HepG2 (cell line): ENCODE measurements at regions not wholly inside any gene's neighbourhood (a gene's known extent, or its start where the extent isn't known, plus 50 kb on each side); places are given as distances from the start of the nearest gene placed in this dataset.

Source experiments
- ATAC-seq: fragments of 200-7000 bp; cut with Tn5 transposase; 3 replicates; pipeline ENCODE4 v1.9.1; 2020; ENCODE audit warnings: mild to moderate bottlenecking, moderate library complexity
- BruUV-seq: library from RNA; stranded (reverse); fragments of 400-500 nt; replicated peaks from 2 replicates; lab custom pipeline; 2021; lab: Mats Ljungman, UMichigan
- CTCF ChIA-PET: fragments of 300-600 bp; formaldehyde crosslinking; extraction: SDS; loops from one replicate; lab custom pipeline; 2021; ENCODE audit warnings: low total read pairs, inconsistent platforms, low intra/inter-chr PET ratio; lab: Yijun Ruan, JAX
- POLR2A ChIA-PET: fragments of 350-600 bp; sonication (Branson Sonifier 250); formaldehyde crosslinking; loops from one replicate; lab custom pipeline; 2020; ENCODE audit warnings: antibody characterized with exemption, inconsistent platforms; lab: Yijun Ruan, JAX
- DNase-seq: peaks from one replicate; pipeline ENCODE4 v3.0.0-alpha.2; 2015; ENCODE audit warnings: low spot score
- FAIRE-seq: peaks from 3 replicates; lab custom pipeline; 2011; peaks lifted over from hg19 to GRCh38; lab: Jason Lieb, UNC
- H2AFZ ChIP-seq: one replicate; pipeline ENCODE4 v1.6.1; 2011; ENCODE audit warnings: low read length, inconsistent platforms
- H3K27ac ChIP-seq: fragments of 300-600 bp; 3 replicates; pipeline ENCODE4 v1.8.0; 2011; ENCODE audit warnings: mixed run types, mild to moderate bottlenecking, mixed read lengths, low read length, inconsistent platforms; ENCODE audit not compliant: insufficient read depth; ENCODE audit errors: extremely low read length
- H3K27me3 ChIP-seq, 2 experiments: fragments of 200-600 bp in 1 of 2; 2 replicates in 1 of 2; 3 replicates in 1 of 2; pipeline versions ENCODE4 v1.6.0 to v1.8.0; 2011; ENCODE audit warnings: low read length in 2 of 2, mild to moderate bottlenecking in 2 of 2, moderate library complexity in 2 of 2, inconsistent platforms in 1 of 2; ENCODE audit not compliant: insufficient read depth in 2 of 2, control insufficient read depth in 1 of 2
- H3K36me3 ChIP-seq, 2 experiments: fragments of 200-600 bp in 1 of 2; replicated peaks in 1 of 2; 2 replicates in 1 of 2; 3 replicates in 1 of 2; pipeline versions ENCODE4 v1.5.1 to v1.8.0; 2011; ENCODE audit warnings: low read length in 2 of 2, inconsistent platforms in 1 of 2; ENCODE audit not compliant: insufficient read depth in 2 of 2, control insufficient read depth in 1 of 2
- H3K4me1 ChIP-seq: 2 replicates; pipeline ENCODE4 v1.5.1; 2012; ENCODE audit warnings: low read length, inconsistent platforms; ENCODE audit not compliant: insufficient read depth
- H3K4me2 ChIP-seq: 2 replicates; pipeline ENCODE4 v1.6.0; 2011; ENCODE audit warnings: low read depth, low read length, inconsistent platforms
- H3K4me3 ChIP-seq, 3 experiments: fragments of 200-600 bp in 1 of 3; sonication (generic), shearing (Covaris generic) in 1 of 3; replicated peaks in 1 of 3; 2 replicates each; pipeline ENCODE4 v1.5.1; 2011 to 2016; ENCODE audit warnings: low read length in 3 of 3, inconsistent platforms in 2 of 3, low read depth in 2 of 3, mild to moderate bottlenecking in 2 of 3, control low read depth in 1 of 3, mixed read lengths in 1 of 3; ENCODE audit not compliant: insufficient read depth in 1 of 3
- H3K79me2 ChIP-seq: one replicate; pipeline ENCODE4 v1.6.1; 2011; ENCODE audit warnings: low read length, inconsistent platforms; ENCODE audit not compliant: insufficient read depth
- H3K9ac ChIP-seq: 2 replicates; pipeline ENCODE4 v1.6.0; 2011; ENCODE audit warnings: mild to moderate bottlenecking, low read depth, low read length, inconsistent platforms; ENCODE audit not compliant: insufficient read depth
- H3K9me3 ChIP-seq: 2 replicates; pipeline ENCODE4 v1.5.1; 2012; ENCODE audit warnings: mild to moderate bottlenecking, low read length
- H4K20me1 ChIP-seq: 2 replicates; pipeline ENCODE4 v1.6.0; 2011; ENCODE audit warnings: inconsistent platforms, mild to moderate bottlenecking, low read length, moderate library complexity; ENCODE audit not compliant: insufficient read depth
- AGO2 ChIP-seq: fragments of 200-400 bp; formaldehyde crosslinking; optimal IDR thresholded peaks from 2 replicates; pipeline ENCODE3; 2017; ENCODE audit warnings: mild to moderate bottlenecking, low read depth, low read length, moderate library complexity
- EZH2 ChIP-seq: conservative IDR thresholded peaks from 2 replicates; pipeline ENCODE4 v1.6.1; 2012; ENCODE audit warnings: mild to moderate bottlenecking, low read depth, low read length, moderate library complexity
- HIVEP1 ChIP-seq: sonication (generic); formaldehyde crosslinking; IDR thresholded peaks from 2 replicates; pipeline ENCODE4 v1.4.0; 2020; ENCODE audit warnings: mild to moderate bottlenecking, missing genetic modification reagents
- HNRNPL ChIP-seq: fragments of 200-400 bp; formaldehyde crosslinking; IDR thresholded peaks from 2 replicates; pipeline ENCODE4 v1.6.1; 2017; ENCODE audit warnings: mild to moderate bottlenecking, low read depth, low read length
- NCOA5 ChIP-seq: sonication (generic); formaldehyde crosslinking; IDR thresholded peaks from 2 replicates; pipeline ENCODE4 v1.4.0; 2020; ENCODE audit warnings: missing genetic modification reagents
- PAWR ChIP-seq: sonication (generic); formaldehyde crosslinking; IDR thresholded peaks from 2 replicates; pipeline ENCODE4 v1.4.0; 2020; ENCODE audit warnings: missing genetic modification reagents, mild to moderate bottlenecking, borderline replicate concordance
- PLRG1 ChIP-seq: fragments of 450-650 bp; conservative IDR thresholded peaks from 2 replicates; pipeline ENCODE4 v1.6.1; 2016
- RCOR2 ChIP-seq: IDR thresholded peaks from 2 replicates; pipeline ENCODE4 v1.6.1; 2016; ENCODE audit warnings: missing biosample characterization, missing genetic modification reagents
- SETDB1 ChIP-seq: sonication (generic); formaldehyde crosslinking; IDR thresholded peaks from 2 replicates; pipeline ENCODE4 v1.5.1; 2020; ENCODE audit warnings: missing genetic modification reagents, mild to moderate bottlenecking, borderline replicate concordance
- SMAD1 ChIP-seq: sonication (generic); formaldehyde crosslinking; IDR thresholded peaks from 2 replicates; pipeline ENCODE4 v1.4.0; 2020; ENCODE audit warnings: missing genetic modification reagents, low read depth, mild to moderate bottlenecking, borderline replicate concordance
- TEF ChIP-seq: sonication (generic); formaldehyde crosslinking; IDR thresholded peaks from 2 replicates; pipeline ENCODE4 v1.5.0; 2020; ENCODE audit warnings: missing genetic modification reagents
- ZC3H13 ChIP-seq: sonication (generic); formaldehyde crosslinking; IDR thresholded peaks from 2 replicates; pipeline ENCODE4 v1.8.1; 2023; ENCODE audit warnings: mild to moderate bottlenecking, missing genetic modification reagents, moderate library complexity
- ZC3H4 ChIP-seq: sonication (generic); formaldehyde crosslinking; IDR thresholded peaks from 2 replicates; pipeline ENCODE4 v1.4.0; 2020; ENCODE audit warnings: missing genetic modification reagents, borderline replicate concordance
- ZKSCAN1 ChIP-seq: fragments of 150-350 bp; IDR thresholded peaks from 2 replicates; pipeline ENCODE4 v1.6.1; 2014; ENCODE audit warnings: low read length
- ZNF10 ChIP-seq: sonication (generic); formaldehyde crosslinking; IDR thresholded peaks from 2 replicates; pipeline ENCODE4 v1.4.0; 2020; ENCODE audit warnings: mild to moderate bottlenecking, low read depth, missing genetic modification reagents, borderline replicate concordance
- ZNF136 ChIP-seq: sonication (generic); formaldehyde crosslinking; IDR thresholded peaks from 2 replicates; pipeline ENCODE4 v1.8.1; 2022; ENCODE audit warnings: low read depth, mild to moderate bottlenecking, moderate library complexity, missing genetic modification reagents
- ZNF235 ChIP-seq: sonication (generic); formaldehyde crosslinking; IDR thresholded peaks from 2 replicates; pipeline ENCODE4 v1.8.1; 2023; ENCODE audit warnings: mild to moderate bottlenecking, missing genetic modification reagents, borderline replicate concordance
- ZNF274 ChIP-seq: sonication (generic); formaldehyde crosslinking; IDR thresholded peaks from 2 replicates; pipeline ENCODE4 v1.5.1; 2020; ENCODE audit warnings: mild to moderate bottlenecking, missing genetic modification reagents
- ZNF30 ChIP-seq: sonication (generic); formaldehyde crosslinking; IDR thresholded peaks from 2 replicates; pipeline ENCODE4 v1.5.0; 2020; ENCODE audit warnings: mild to moderate bottlenecking, missing genetic modification reagents
- ZNF33B ChIP-seq: sonication (generic); formaldehyde crosslinking; IDR thresholded peaks from 2 replicates; pipeline ENCODE4 v1.5.1; 2020; ENCODE audit warnings: mild to moderate bottlenecking, missing genetic modification reagents
- WGBS: methylation state at CpG from one replicate; pipeline ENCODE4 v1.1.6; 2017; ENCODE audit warnings: low lambda C conversion rate; 5-methylcytosine and 5-hydroxymethylcytosine counted together
- in situ Hi-C: cut with HindIII; loops from 2 replicates; pipeline ENCODE4 v1.10.0; 2017; ENCODE audit warnings: low pct_unique_long_range_greater_than_20kb; ENCODE audit not compliant: extremely low pct_ligation_motif_present
- intact Hi-C: fragments of 100-400 bp; cut with micrococcal nuclease; formaldehyde crosslinking; loops from one replicate; pipeline ENCODE4 v1.10.0; 2022; ENCODE audit not compliant: unreplicated experiment
- TF ChIP-seq, protein P1 (sequence below): sonication (generic); formaldehyde crosslinking; conservative IDR thresholded peaks from 2 replicates; pipeline ENCODE4 v1.8.0; 2022; ENCODE audit warnings: missing genetic modification reagents
- TF ChIP-seq, protein P2 (sequence below): sonication (generic); formaldehyde crosslinking; IDR thresholded peaks from 2 replicates; pipeline ENCODE4 v1.4.0; 2020; ENCODE audit warnings: missing genetic modification reagents

DNA sequence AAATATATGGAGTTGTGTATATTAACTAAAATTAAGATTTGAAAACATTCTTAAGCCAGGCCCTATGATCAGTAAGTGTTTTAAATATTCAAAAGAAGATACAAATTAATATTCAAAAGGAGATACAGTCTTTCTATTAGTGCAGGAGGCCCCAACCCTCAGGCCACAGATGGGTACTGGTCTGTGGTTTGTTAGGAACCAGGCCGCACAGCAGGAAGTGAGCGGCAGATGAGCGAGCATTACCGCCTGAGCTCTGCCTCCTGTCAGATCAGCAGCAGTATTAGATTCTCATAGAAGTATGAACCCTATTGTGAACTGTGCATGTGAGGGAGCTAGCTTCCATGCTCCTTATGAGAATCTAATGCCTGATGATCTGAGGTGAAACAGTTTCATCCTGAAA, 232.9 kb downstream of the FOXO1 start (continued):
- TF ChIP-seq, protein P1, sequence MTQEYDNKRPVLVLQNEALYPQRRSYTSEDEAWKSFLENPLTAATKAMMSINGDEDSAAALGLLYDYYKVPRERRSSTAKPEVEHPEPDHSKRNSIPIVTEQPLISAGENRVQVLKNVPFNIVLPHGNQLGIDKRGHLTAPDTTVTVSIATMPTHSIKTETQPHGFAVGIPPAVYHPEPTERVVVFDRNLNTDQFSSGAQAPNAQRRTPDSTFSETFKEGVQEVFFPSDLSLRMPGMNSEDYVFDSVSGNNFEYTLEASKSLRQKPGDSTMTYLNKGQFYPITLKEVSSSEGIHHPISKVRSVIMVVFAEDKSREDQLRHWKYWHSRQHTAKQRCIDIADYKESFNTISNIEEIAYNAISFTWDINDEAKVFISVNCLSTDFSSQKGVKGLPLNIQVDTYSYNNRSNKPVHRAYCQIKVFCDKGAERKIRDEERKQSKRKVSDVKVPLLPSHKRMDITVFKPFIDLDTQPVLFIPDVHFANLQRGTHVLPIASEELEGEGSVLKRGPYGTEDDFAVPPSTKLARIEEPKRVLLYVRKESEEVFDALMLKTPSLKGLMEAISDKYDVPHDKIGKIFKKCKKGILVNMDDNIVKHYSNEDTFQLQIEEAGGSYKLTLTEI, result no peak
- TF ChIP-seq HNRNPL (no peak), ZNF235 (CRISPR knock-in tag) (no peak), ZNF274 (CRISPR knock-in tag) (no peak), ZNF136 (CRISPR knock-in tag) (no peak)

GRCh38 chr13:40434516-40435397, 231.7 kb downstream of the FOXO1 start:
- intact Hi-C loops, result no loop called here
- ATAC-seq (no peak), FAIRE-seq (no peak), DNase-seq (no peak)
- Histone ChIP-seq H3K9me3 (no peaks in the 10 kb centered on the region), H3K4me1 (peaks cover 36% of the 10 kb centered on the region), H4K20me1 (no peaks in the 10 kb centered on the region), H3K9ac (no peak overlapping the region), H3K36me3 (no peaks in the 10 kb centered on the region), H3K4me3 (no peak overlapping the region), H2AFZ (no peak overlapping the region), H3K27me3 (no peaks in the 10 kb centered on the region), H3K79me2 (no peaks in the 10 kb centered on the region), H3K27ac (no peak overlapping the region), H3K4me2 (no peak overlapping the region)
- ChIA-PET POLR2A (no interaction called here), CTCF (no interaction called here)
- no TSS peak for BruUV-seq
- WGBS, result 29% methylated on average over 4 of the region's 4 CpGs
- in situ Hi-C loops, result no loop called here
- no peak for TF ChIP-seq ZNF30 (CRISPR knock-in tag)
- no peak for TF ChIP-seq PLRG1
- no peak for TF ChIP-seq TEF (CRISPR knock-in tag)
- TF ChIP-seq PAWR (CRISPR knock-in tag), result no peak
- TF ChIP-seq AGO2, result no peak
- TF ChIP-seq HIVEP1 (CRISPR knock-in tag), result no peak
- TF ChIP-seq SETDB1 (CRISPR knock-in tag), result no peak
- no peak for TF ChIP-seq ZNF33B
- no peak for TF ChIP-seq RCOR2 (CRISPR knock-in tag)
- TF ChIP-seq ZNF10 (CRISPR knock-in tag), result no peak
- no peak for TF ChIP-seq ZC3H13 (CRISPR knock-in tag)
- no peak for TF ChIP-seq SMAD1 (CRISPR knock-in tag)
- TF ChIP-seq EZH2, result no peak
- no peak for TF ChIP-seq ZC3H4
- TF ChIP-seq NCOA5 (CRISPR knock-in tag), result no peak
- TF ChIP-seq, protein P2, sequence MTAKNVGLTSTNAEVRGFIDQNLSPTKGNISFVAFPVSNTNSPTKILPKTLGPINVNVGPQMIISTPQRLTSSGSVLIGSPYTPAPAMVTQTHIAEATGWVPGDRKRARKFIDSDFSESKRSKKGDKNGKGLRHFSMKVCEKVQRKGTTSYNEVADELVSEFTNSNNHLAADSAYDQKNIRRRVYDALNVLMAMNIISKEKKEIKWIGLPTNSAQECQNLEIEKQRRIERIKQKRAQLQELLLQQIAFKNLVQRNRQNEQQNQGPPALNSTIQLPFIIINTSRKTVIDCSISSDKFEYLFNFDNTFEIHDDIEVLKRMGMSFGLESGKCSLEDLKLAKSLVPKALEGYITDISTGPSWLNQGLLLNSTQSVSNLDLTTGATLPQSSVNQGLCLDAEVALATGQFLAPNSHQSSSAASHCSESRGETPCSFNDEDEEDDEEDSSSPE (CRISPR knock-in tag), result no peak
- no peak for TF ChIP-seq ZKSCAN1
